Activated T-cell treated with anti-CD3 and anti-CD28 coated beads for 1 hour (primary cell): ENCODE measurements at regions not wholly inside any gene's neighbourhood (a gene's known extent, or its start where the extent isn't known, plus 50 kb on each side); places are given as distances from the start of the nearest gene placed in this dataset.

Experiments
- DNase-seq: peaks from one replicate; pipeline ENCODE4 v3.0.0-alpha.2; 2020; ENCODE audit warnings: low read depth

DNA sequence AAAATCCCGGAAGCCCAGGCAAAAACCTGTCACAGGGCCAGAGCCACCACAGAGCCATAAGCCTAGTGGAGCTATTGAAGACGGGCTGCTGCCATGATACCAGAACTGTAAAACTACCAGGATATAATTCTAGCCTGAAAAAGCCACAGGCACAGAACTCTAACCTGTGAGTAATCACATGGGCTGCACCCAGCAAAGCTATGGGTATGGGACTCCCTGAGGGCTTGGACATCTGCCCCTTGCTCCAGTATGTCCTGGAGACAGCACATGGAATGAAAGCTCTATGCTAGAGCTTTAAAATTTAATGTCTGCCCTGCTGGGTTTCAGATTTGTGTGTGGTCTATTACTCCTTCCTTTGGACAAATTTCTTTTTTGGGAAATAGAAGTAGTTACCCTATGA lies 2183.6 kb upstream of the CELF4 start:
- no peak for DNase-seq

DNA sequence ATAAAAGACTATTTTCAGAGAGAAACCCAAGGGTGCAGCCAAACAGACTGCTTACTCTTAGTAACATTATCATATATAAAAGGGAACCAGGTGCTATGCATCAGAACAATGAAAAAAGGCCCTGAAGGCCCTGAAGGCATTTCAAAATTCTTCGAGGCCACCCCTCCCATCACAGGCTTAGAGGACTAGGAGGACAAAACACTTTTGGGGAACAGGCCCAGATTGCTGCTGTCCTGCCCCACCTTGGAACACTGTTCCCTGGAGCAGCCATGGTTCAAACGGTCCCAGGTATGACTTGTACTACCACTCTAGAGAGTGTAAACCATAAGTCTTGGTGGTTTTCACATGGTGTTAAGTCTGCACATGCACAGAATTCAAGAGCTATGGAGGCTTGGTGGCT lies 2183.1 kb upstream of the CELF4 start:
- no peak for DNase-seq

- no peak for DNase-seq
These were observed 2180.6 kb upstream of the CELF4 start for GRCh38 chr18:39746201-39746600.

GRCh38 chr18:39743463-39743862 lies 2177.9 kb upstream of the CELF4 start:
- no peak for DNase-seq

DNA sequence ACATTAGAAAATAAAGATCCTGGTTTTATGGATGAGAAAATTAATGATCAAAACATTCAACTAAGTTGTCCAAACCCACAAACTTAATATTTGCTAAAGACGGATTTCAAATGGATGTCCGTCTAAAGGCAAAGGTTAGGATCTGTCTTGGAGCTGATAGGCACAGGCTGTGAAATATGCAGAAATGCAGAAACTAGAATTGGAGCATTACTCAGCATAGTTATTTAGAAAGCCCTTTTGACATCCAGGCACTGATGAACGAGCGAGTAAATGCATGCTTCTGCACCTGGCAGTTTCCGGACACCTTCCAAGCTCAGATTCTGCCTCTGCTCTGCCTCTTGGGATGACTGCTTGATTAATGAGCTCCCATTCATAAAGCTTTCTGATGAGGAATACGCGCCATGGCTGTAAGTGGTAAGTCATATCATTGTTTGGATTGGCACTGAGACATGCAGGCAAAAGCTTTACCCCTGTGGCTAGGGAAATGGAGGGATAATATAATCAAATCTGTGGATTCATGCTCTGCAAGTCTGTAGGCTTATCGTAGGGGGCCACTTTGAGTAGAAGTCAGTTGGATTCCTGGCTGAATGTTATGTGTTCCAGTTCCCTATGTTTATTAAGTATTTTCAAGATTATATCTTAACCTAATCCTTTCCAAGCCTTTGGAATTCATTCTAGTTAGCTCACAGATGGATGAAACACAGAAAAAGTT lies 2176.3 kb upstream of the CELF4 start:
- DNase-seq: no peak

DNA sequence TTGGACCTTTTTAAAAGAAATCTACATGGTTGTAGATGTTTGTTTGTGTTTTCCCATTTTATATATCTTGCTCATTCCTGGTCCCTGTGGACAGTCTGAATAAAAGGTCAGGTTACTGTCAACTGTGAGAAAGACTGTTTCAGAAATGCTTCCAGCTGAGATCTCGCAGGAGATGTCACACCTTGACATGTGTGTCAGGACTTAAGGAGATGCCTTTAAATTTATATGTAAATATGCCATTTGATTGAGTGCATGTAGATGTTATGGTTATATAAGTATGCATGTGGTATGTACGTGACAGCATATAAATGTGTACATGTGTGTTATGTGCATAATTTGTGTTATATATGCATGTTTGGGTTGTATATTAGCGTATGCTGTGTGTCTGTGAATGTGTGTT lies 2172.3 kb upstream of the CELF4 start:
- DNase-seq: no peak

DNA sequence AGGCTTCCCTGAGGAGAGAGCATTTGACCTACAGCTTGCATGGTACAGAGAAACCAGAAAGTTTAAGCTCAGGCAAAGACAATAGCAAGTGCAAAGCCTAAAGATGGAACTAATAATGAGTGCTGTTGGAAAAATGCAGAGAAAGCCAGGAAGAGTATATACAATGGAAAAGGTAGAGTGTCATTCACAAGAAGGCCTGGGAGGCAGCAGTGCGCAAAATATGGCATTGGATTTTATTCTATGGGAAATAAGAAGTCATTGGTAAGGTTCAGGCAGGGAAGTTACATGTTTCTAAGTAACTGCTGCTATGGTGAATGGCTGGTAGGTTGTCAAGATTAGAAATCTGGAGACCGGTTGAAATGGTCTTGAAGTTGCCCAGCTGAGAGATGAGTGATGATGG lies 2167.3 kb upstream of the CELF4 start:
- no peak for DNase-seq

DNA sequence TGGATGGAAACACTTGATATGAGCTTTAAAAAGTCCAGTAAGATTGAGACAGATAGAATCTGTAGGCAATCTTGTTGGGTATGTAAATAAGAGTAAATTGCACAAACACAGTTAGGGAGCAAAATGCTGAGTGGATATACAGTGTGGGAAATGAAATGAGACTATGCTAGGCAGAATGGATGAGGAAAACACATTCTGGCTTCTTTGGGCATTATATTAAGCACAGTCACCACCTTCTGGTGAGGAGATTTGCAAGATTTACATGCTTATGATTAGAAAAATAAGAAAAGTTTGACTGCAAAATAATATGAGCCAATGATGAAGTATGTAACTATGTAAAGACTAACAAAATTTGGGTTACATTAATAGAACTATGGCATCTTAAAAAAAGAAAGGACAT lies 2165.0 kb upstream of the CELF4 start:
- no peak for DNase-seq

DNA sequence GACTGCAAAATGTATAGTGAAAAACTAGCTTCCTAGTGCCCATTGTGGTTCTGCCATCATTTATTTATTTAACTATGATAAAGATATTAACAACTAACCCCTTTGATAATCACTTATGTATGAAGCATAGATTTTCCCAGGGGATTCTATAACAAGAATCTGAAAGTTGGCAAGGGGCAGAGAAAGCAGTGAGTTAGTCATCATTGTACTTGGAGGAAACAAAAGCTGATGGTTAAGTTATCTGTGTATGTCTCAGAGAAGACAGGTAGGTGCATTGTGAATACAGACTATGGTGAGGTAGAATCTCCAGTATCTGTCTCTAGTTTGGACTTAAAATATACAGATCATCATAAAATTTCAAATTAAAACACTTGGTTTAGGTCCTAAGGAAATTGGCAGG lies 2159.1 kb upstream of the CELF4 start:
- DNase-seq: no peak

GRCh38 chr18:39721712-39722111 lies 2156.1 kb upstream of the CELF4 start:
- DNase-seq: no peak

GRCh38 chr18:39713961-39714360 lies 2148.4 kb upstream of the CELF4 start:
- no peak for DNase-seq

DNA sequence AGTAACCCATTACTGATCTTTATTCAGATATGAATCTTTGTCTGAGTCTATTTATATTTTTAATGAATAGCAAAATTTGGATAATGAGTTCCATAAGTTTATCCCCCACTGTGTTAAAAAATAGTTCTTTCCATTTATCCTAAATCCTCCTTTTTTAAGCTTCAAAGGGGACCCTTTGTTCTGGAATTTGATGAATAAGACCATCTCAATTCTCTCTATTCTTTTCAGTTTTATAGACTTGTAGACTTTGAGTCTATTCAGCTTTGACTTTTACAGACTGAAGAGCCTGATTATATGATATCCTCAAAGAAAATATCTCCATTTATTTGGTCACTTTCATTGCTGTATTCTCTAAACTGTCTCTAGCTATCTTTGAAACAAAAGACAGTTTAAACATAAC lies 2146.1 kb upstream of the CELF4 start:
- DNase-seq: no peak

DNA sequence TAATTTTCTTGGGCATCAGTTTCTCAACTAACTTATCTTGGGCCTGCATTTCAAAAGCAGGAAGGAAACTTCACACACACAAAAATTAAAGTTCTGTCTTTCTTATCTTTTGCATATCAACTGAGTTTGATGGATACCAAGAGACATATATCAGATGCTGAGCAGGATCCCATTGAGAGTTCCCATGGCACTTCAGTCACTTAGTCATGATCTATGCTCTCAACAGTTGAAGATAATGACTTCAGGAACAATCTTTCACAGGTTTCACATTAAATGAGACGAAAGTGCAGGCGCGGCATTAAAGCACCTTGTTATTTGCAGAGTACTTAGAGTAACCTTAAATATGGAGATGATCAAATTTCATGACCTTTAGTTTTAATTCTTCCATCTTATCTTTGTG lies 2139.8 kb upstream of the CELF4 start:
- no peak for DNase-seq

GRCh38 chr18:39702888-39703287 lies 2137.3 kb upstream of the CELF4 start:
- no peak for DNase-seq

- no peak for DNase-seq
These were observed 2136.2 kb upstream of the CELF4 start for GRCh38 chr18:39701839-39702238.

DNA sequence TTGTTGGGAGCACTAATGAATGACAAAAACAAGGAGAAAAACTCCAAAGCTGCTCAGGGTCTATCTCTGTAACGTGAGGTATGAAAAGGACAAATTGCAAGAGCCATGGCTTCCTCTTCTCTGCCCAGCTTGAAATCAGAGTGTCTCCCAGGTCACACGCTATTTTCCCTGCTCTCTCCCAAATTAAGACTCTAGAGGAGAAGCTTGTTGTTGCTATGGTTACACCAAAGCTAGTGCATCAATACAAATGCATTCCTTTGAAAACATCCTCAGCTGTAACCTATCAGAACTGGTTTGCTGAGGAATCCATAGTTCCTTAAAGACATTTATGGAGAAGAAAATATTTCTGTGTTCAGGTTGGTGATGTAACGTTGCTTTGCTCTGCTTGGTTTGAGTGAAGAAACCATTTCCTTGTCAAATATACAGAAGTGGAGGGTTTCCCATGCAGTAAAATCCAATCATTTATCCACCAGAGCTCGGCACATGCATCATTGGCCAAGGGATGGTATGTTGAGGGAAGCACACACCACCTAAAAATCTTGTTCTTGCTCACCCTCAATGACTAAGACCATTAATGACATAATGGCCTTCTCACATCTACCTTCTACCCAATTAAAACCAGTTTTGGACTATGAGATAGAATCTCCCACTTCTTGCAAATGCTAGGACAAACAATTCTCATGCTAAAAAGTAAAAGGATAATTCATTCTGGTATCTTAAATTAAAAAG lies 2135.6 kb upstream of the CELF4 start:
- DNase-seq: no peak

- no peak for DNase-seq
These were observed 2133.9 kb upstream of the CELF4 start for GRCh38 chr18:39699340-39699964.

- no peak for DNase-seq
These were observed 2132.8 kb upstream of the CELF4 start for GRCh38 chr18:39698436-39698835.

- DNase-seq: no peak
These were observed 2127.8 kb upstream of the CELF4 start for GRCh38 chr18:39693359-39693758.

- DNase-seq: no peak
These were observed 2126.9 kb upstream of the CELF4 start for GRCh38 chr18:39692367-39693015.

DNA sequence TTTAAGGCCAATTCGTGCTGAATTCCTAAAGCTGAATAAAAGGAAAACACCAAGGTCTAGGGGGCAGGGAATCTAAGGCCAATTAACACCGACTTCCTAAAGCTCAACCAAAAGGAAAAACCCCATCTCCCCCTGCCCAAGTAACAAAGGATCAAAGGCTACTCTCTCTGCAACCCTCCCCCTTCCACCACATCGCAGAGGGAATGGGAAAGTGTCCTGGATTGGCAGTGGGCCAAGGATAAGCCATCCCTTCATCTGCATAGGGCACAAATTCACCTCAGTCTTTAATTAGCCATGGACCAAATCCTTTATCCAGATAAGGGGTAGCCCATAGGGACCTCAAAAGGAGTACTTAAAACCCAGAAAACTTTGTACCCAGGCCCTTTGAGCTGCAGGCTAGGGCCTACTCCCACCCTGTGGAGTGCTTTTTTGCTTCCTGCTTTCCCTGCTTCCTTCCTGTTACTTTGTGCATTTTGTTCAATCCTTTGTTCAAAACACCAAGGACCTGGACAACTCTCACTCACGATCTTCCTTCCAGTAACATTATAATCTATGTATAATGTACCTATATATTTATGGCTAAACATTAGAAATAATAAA lies 2119.8 kb upstream of the CELF4 start:
- no peak for DNase-seq

DNA sequence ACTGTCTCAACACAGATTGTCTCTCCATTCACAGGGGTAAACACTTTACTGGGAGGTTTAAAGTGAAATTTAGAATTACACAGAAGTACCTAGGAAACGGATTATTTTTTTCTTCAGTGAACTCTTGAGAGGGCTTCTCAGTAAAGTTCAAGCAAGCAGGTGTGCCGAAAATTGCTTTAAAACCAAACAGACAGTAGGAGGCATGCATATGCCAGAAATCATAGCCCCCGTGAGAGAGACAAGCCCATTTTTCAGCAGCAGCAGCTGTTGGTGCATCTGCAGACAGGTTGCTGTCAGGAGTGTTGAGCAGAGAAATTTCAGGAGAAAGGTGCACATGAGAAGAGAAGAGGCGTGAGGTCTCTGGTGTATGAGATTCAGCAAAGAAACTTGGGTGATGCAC lies 2115.5 kb upstream of the CELF4 start:
- DNase-seq: no peak

DNA sequence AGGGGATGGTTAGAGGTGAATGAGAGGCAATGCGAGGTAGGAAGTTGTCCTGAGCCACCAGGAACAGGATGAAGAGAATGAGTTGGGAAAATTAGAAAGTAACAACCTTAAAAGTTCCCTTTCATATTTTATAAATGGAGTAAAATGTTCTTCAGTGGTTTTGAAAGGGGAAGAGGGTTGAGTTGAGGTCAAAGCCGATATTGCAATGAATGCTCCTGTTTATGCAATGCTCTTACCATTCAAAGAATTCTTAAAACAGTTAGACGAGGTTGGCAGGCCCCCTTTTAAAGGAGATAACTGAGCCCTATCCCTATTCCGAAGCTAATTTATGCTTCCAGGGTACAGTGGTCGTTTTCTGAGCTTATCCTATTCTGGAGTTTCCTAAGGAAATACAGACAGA lies 2110.3 kb upstream of the CELF4 start:
- no peak for DNase-seq
